Heart left ventricle (tissue), 13 donors: ENCODE measurements at regions not wholly inside any gene's neighbourhood (a gene's known extent, or its start where the extent isn't known, plus 50 kb on each side); places are given as distances from the start of the nearest gene placed in this dataset.
"Not testable (repeated sequence)": the region's sequence is repeated elsewhere in the genome, so short reads cannot be mapped to it uniquely, and the experiment has no call there.

ENCODE experiments used
- CTCF ChIP-seq, 12 donors: fragments of 200-600 bp; sonication (generic) in 4 of 12; IDR thresholded peaks; one replicate each; pipeline versions ENCODE4 v1.5.0 to v1.8.0; 2018 to 2022; ENCODE audit warnings: antibody characterized with exemption in 12 of 12, mild to moderate bottlenecking in 5 of 12
- POLR2A ChIP-seq, 2 donors: fragments of 450-650 bp; IDR thresholded peaks; one replicate each; pipeline ENCODE4 v1.6.1; 2017; ENCODE audit warnings: antibody characterized with exemption in 2 of 2, mild to moderate bottlenecking in 2 of 2, moderate library complexity in 2 of 2
- donor health status: ischemic (EF 13 %, LVEDD 7.1; RV severe dilation, severe dysfunction).
- donor health status: DM: no; HTN: yes; CAD: no.
- donor health status: DM: no; HTN: no; CAD: no.
- donor health status: ischemic (EF 25% LVEDD 6.9; RV normal size, moderate dysfunction).
- donor health status: ischemic (EF 25% LVEDD 5.7; RV mildly dilated, moderate dysfunction).
- donor health status: ischemic (EF 35%, LVEDD 5.7; RV mildly dilated, moderate dysfunction).
- donor health status: nonischemic (EF 11% LVEDD 7.7; RV severe dilation, severe dysfunction).
- donor health status: DM: yes; HTN: yes; CAD: no.
- donor health status: PGD.
- donor health status: ischemic (EF 29% LVEDD 5.4; RV normal size, mild dysfunction).
- donor health status: nonischemic (EF 23%, LVEDD 6.1; RV moderate dilation, normal function).

DNA sequence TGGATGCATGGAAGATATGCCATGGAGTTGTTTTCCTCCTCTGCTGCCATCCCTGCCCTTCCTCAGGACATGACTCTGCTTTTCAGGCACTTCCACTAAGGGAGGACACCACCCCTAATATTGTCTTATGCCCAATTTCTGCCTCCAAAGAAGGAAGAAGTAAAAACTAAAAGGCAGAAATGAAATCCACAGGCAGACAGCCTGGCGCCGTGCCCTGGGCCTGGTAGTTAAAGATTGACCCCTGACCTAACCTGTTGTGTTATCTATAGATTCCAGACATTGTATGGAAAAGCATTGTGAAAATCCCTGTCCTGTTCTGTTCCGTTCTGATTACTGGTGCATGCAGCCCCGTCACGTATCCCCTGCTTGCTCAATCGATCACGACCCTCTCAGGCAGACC, 80.1 kb upstream of the PLAC8 start:
- TF ChIP-seq CTCF, POLR2A (IDR thresholded peaks at IDR 0.05): not testable (repeated sequence)
